HepG2 (cell line): ENCODE measurements at regions not wholly inside any gene's neighbourhood (a gene's known extent, or its start where the extent isn't known, plus 50 kb on each side); places are given as distances from the start of the nearest gene placed in this dataset.
A peak's percentile ranks its signal among the peaks of the same experiment; 100 is the strongest.

Experiments used
- ATF7-NPFF ChIP-seq: sonication (generic); formaldehyde crosslinking; IDR thresholded peaks from 2 replicates; pipeline ENCODE4 v1.8.1; 2023; ENCODE audit warnings: mild to moderate bottlenecking, low read depth, missing genetic modification reagents, moderate library complexity
- E2F2 ChIP-seq: sonication (generic); formaldehyde crosslinking; IDR thresholded peaks from 2 replicates; pipeline ENCODE4 v1.4.0; 2020; ENCODE audit warnings: missing genetic modification reagents, borderline replicate concordance
- FOXA1 ChIP-seq, 2 experiments: fragments of 450-650 bp in 1 of 2; sonication (generic) in 1 of 2; formaldehyde crosslinking in 1 of 2; IDR thresholded peaks; 2 replicates each; pipeline versions ENCODE4 v1.4.0 to v1.6.1; 2016 to 2020; ENCODE audit warnings: missing genetic modification reagents in 1 of 2
- HNF4A ChIP-seq: sonication (generic); formaldehyde crosslinking; IDR thresholded peaks from 2 replicates; pipeline ENCODE4 v1.4.0; 2020; ENCODE audit warnings: missing genetic modification reagents
- KDM4B ChIP-seq: sonication (generic); formaldehyde crosslinking; IDR thresholded peaks from 2 replicates; pipeline ENCODE4 v1.4.0; 2020; ENCODE audit warnings: missing genetic modification reagents
- KMT2A ChIP-seq: sonication (generic); formaldehyde crosslinking; IDR thresholded peaks from 2 replicates; pipeline ENCODE4 v1.4.0; 2020; ENCODE audit warnings: missing genetic modification reagents
- MAFK ChIP-seq, 2 experiments: IDR thresholded peaks in 1 of 2; conservative IDR thresholded peaks in 1 of 2; 2 replicates each; pipeline ENCODE4 v1.6.1; 2011; ENCODE audit warnings: improper control_type of control experiment in 2 of 2, low read length in 2 of 2
- NFYC ChIP-seq: IDR thresholded peaks from 2 replicates; pipeline ENCODE4 v1.6.1; 2016; ENCODE audit warnings: missing genetic modification reagents, missing compliant biosample characterization
- PAWR ChIP-seq: sonication (generic); formaldehyde crosslinking; IDR thresholded peaks from 2 replicates; pipeline ENCODE4 v1.4.0; 2020; ENCODE audit warnings: missing genetic modification reagents, mild to moderate bottlenecking, borderline replicate concordance
- PREB ChIP-seq: sonication (generic); formaldehyde crosslinking; IDR thresholded peaks from 2 replicates; pipeline ENCODE4 v1.4.0; 2020; ENCODE audit warnings: missing genetic modification reagents
- RFX5 ChIP-seq: IDR thresholded peaks from 2 replicates; pipeline ENCODE4 v1.6.1; 2011; ENCODE audit warnings: low read depth, low read length, improper control_type of control experiment
- SSRP1 ChIP-seq: IDR thresholded peaks from 2 replicates; pipeline ENCODE4 v1.6.1; 2016; ENCODE audit warnings: control low read depth
- TFE3 ChIP-seq: IDR thresholded peaks from 2 replicates; pipeline ENCODE4 v1.6.1; 2016
- THRA ChIP-seq: sonication (generic); formaldehyde crosslinking; IDR thresholded peaks from 2 replicates; pipeline ENCODE4 v1.4.0; 2020; ENCODE audit warnings: missing genetic modification reagents, borderline replicate concordance
- TOE1 ChIP-seq: sonication (generic); formaldehyde crosslinking; IDR thresholded peaks from 2 replicates; pipeline ENCODE4 v1.4.0; 2020; ENCODE audit warnings: mild to moderate bottlenecking, missing genetic modification reagents
- ZBTB38 ChIP-seq: sonication (generic); formaldehyde crosslinking; IDR thresholded peaks from 2 replicates; pipeline ENCODE4 v1.5.1; 2020; ENCODE audit warnings: mild to moderate bottlenecking, missing genetic modification reagents
- ZKSCAN8 ChIP-seq: IDR thresholded peaks from 2 replicates; pipeline ENCODE4 v1.6.1; 2016; ENCODE audit warnings: borderline replicate concordance, missing genetic modification reagents, missing compliant biosample characterization
- ZNF101 ChIP-seq: sonication (generic); formaldehyde crosslinking; IDR thresholded peaks from 2 replicates; pipeline ENCODE4 v1.4.0; 2020; ENCODE audit warnings: mild to moderate bottlenecking, low read depth, missing genetic modification reagents, borderline replicate concordance
- ZNF263 ChIP-seq: sonication (generic); formaldehyde crosslinking; IDR thresholded peaks from 2 replicates; pipeline ENCODE4 v1.4.0; 2020; ENCODE audit warnings: missing genetic modification reagents
- ZNF264 ChIP-seq: sonication (generic); formaldehyde crosslinking; IDR thresholded peaks from 2 replicates; pipeline ENCODE4 v1.4.0; 2020; ENCODE audit warnings: missing genetic modification reagents
- ZNF326 ChIP-seq: sonication (generic); formaldehyde crosslinking; IDR thresholded peaks from 2 replicates; pipeline ENCODE4 v1.4.0; 2020; ENCODE audit warnings: missing genetic modification reagents, borderline replicate concordance
- ZNF333 ChIP-seq: sonication (generic); formaldehyde crosslinking; IDR thresholded peaks from 2 replicates; pipeline ENCODE4 v1.4.0; 2020; ENCODE audit warnings: mild to moderate bottlenecking, missing genetic modification reagents, borderline replicate concordance
- ZNF431 ChIP-seq: sonication (generic); formaldehyde crosslinking; IDR thresholded peaks from 2 replicates; pipeline ENCODE4 v1.9.0; 2022; ENCODE audit warnings: missing genetic modification reagents, low read depth, mild to moderate bottlenecking, borderline replicate concordance
- ZNF530 ChIP-seq: sonication (generic); formaldehyde crosslinking; IDR thresholded peaks from 2 replicates; pipeline ENCODE4 v1.5.0; 2020; ENCODE audit warnings: low read depth, mild to moderate bottlenecking, missing genetic modification reagents
- ZNF749 ChIP-seq: sonication (generic); formaldehyde crosslinking; IDR thresholded peaks from 2 replicates; pipeline ENCODE4 v1.8.0; 2022; ENCODE audit warnings: mild to moderate bottlenecking, missing genetic modification reagents, moderate library complexity, borderline replicate concordance

GRCh38 chr2:42974721-42975717 lies 182.6 kb upstream of the HAAO start (continued):
- TF ChIP-seq THRA (peak; percentile 85), ZNF431 (CRISPR knock-in tag) (no peak), ZNF263 (CRISPR knock-in tag) (peak; percentile 71), KDM4B (CRISPR knock-in tag) (peak; percentile 77), E2F2 (CRISPR knock-in tag) (no peak), ZBTB38 (CRISPR knock-in tag) (peak; percentile 83), TOE1 (CRISPR knock-in tag) (no peak), TFE3 (CRISPR knock-in tag) (peak; percentile 90), ATF7-NPFF (no peak), ZNF530 (no peak), RFX5 (peak; percentile 56), ZNF326 (CRISPR knock-in tag) (no peak), PAWR (CRISPR knock-in tag) (no peak; the same call in 1 of the 2 replicates), KMT2A (CRISPR knock-in tag) (peak; percentile 90; the same call in 1 of the 2 replicates), HNF4A (peak; percentile 98), NFYC (CRISPR knock-in tag) (peak; percentile 35; the same call in 1 of the 2 replicates), ZNF749 (CRISPR knock-in tag) (0 out of 2 replicates have a peak, but pooled peaks have one; percentile 67), MAFK (conservative IDR thresholded peaks at IDR 0.05 in 1 of 2, IDR thresholded peaks at IDR 0.05 in 1 of 2; ENCODE audit: low read length in 2 of 2) (no peak), ZKSCAN8 (CRISPR knock-in tag) (peak; percentile 59; the same call in 1 of the 2 replicates), FOXA1 (IDR thresholded peaks at IDR 0.05) (no peak), FOXA1 (CRISPR knock-in tag; IDR thresholded peaks at IDR 0.05) (peak; percentile 39; the same call in 1 of the 2 replicates), ZNF333 (CRISPR knock-in tag) (no peak), PREB (no peak), ZNF101 (no peak; the same call in 1 of the 2 replicates), ZNF264 (peak; percentile 90), SSRP1 (peak; percentile 59; the same call in 1 of the 2 replicates)
